HG03469 (cell line): ENCODE measurements at regions not wholly inside any gene's neighbourhood (a gene's known extent, or its start where the extent isn't known, plus 50 kb on each side); places are given as distances from the start of the nearest gene placed in this dataset.
"Not testable (repeated sequence)": the region's sequence is repeated elsewhere in the genome, so short reads cannot be mapped to it uniquely, and the experiment has no call there.

Source experiments
- ATAC-seq: cut with Tn5 transposase; IDR thresholded peaks from one replicate; pipeline ENCODE4 v1.9.1; 2021; ENCODE audit warnings: mild to moderate bottlenecking, moderate library complexity, moderate number of reproducible peaks; ENCODE audit not compliant: unreplicated experiment

DNA sequence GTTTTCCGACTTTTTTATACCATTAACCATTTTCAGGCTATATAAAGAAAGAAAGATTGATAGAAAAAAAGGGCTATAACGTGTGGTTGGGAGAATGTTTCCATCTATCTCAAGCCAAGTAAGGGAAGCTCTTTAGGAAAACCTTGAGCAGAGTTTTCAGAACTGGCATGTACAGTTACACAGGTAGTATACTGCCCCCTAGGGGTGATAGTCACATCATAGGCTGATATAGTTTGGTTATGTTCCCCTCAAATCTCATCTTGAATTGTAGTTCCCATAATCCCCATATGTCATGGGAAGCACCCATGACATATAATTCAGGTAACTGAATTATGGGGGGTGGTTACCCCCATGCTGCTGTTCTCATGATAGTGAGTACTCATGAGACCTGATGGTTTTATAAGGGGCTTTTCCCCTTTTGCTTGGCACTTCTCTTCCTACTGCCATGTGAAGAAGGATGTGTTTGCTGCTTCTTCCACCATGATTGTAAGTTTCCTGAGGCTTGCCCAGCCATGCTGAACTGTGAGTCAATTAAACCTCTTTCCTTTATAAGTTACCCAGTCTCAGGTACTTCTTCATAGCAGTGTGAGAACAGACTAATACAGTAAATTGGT lies 186.8 kb downstream of the TMA16 start:
- peak; percentile 82 for ATAC-seq

DNA sequence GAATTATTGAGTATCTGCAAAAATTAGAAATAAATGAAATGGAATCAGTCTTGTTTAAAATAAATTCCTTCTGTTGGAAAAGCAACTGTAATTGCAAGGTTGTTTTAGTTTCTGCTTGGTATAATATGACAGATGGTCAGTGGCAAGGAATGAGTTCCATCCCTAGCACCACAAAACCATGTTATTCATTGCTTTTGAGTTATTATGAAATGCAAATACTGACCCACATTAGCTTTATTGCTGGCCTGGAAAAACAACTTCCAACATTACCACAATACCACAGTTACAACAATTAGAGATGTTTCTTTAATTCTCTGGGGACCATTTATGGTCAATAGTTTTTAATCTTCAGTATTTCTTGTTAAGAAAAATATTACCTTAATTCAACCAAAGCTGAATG lies 194.4 kb downstream of the TMA16 start:
- no peak for ATAC-seq

DNA sequence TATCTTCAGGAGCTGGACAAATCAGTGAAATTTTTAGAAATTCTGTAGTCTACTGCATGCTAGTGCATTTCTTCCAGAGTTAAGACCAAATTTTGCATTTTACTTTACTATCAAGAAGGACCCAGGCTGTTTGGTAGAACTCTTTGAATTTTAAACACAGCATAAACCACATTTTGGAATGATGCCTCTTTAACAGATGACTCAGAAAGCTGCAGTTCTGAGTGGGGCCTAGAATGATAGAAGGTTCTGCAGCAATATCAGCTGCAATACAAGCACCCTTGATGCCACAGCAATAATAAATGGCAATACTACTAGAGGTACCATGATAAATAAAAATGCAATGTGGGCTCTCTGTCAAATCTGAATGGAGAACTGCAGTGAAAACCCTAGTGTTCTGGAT lies 198.7 kb downstream of the TMA16 start:
- ATAC-seq: no peak

DNA sequence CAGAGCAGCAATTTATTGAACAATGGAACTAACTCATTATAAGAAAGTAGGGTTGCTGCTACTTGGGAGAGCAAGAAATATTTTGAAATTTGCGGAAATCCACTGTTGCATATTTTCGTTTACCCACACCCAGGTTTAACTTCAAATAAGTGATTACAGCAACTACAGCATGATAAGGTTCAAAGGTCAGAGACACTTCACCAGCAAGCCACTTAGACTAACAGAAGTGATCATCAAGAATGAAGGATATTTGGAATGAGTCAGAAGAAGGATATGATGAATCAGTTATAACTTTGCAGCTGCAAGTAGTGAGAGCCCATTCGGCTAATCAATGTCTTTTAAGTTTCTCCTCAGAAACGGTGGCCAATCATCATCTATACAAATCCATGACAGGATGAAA lies 199.3 kb downstream of the TMA16 start:
- ATAC-seq: no peak

DNA sequence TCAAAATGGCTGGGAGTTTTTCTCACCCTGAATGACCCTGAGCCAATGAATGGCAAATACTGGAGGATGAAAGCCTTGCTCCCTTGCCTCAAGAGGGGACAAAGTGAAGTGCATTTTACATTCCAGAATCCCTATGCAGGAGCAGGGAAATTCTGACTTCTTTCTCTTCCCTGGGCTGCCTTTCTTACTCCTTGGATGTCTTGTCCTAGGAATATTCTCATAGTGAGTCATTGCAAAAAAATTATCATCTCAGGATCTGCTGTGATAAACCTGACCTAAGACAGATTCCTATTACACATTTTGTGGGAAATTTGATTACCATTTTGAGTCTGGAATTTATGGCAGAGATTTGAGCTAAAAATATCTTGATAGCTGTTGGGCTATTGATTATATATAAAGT lies 199.9 kb downstream of the TMA16 start:
- ATAC-seq: no peak

DNA sequence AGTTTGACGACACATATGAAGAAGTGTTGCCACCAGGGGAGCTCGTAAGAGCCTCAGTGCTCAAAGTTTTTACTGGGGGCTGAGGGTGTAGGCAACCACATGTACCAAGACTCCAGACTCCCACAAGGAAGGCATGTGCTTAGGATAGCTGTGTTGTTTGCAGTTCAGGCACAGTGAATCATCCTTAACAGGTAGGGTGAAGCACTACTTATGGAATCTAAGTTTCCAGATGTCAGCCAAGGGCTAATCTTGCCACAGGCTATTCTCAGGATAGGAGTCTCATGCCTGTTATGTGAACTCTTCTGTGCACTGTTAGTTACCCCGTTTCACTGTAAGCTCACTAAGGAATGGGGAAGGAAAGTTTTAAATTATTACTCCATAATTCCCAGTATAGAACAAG lies 202.6 kb downstream of the TMA16 start:
- ATAC-seq: no peak

DNA sequence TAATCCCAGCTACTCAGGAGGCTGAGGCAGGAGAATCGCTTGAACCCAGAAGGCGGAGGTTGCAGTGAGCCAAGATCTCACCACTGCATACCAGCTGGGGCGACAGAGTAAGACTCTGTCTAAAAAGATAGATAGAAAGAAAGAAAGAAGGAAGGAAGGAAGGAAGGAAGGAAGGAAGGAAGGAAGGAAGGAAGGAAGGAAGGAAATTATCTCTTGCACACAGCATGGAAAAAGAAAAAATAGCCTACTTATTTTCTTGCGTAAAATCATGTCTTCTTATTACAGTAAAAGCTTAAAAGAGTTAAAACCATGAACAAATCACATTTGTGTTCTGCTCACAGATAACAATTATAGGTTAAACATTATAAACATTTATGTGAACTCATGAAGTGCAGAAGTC lies 205.9 kb downstream of the TMA16 start:
- ATAC-seq: not testable (repeated sequence)

DNA sequence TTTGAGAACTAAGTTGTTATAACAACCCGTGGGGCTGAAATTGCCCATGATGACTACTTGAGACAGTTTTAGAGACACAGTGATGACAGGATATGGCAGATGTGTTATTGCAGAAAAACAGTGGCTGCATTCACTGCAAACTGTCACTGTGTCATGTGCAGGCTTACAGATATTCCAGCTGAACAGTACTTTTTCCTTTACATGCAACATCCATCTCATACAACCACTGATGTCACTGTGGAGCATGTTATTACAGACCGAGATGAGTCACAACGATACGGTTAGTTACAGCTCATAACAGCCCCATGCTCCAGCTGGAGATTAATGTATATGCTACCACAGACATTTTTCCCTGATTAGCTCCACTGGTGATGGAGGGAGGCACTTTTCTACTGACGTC lies 207.4 kb downstream of the TMA16 start:
- ATAC-seq: peak; percentile 92

DNA sequence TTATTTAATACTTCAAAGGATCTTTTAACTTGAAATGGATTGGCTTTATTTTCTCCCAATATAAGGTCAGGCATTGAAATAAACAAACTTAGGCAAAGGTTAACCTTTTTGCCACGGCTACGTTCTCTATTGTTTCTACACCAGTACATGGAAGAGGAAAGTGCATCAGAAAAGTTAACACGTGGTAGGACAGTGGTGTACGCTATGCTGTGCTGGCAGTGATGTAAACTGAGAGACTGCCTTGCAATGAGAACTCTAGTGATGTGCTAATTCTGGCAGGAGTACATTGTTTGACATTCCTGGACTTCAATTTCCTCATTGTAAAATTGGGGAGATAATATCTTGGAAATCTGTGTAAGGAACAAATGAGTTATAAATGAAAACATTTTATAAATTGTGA lies 208.2 kb downstream of the TMA16 start:
- no peak for ATAC-seq

DNA sequence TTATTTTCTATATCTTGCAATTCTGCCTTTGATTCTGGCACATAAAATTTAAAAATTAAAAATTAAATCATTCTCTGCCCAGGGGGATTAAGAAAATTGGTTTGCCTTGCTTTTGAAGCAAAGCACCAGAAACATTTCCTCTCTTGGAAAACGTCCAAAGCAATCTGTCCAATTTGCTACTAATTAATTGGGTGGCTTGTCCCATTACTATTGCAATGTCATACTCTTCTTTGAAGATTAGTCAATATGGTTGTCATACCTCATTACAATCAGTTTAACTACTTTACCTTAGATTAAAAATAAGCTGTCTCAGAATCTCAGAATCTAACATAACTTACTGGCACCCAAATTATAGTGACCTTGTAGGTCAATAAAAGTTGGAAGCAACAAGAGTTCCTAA lies 208.8 kb downstream of the TMA16 start:
- ATAC-seq: no peak

DNA sequence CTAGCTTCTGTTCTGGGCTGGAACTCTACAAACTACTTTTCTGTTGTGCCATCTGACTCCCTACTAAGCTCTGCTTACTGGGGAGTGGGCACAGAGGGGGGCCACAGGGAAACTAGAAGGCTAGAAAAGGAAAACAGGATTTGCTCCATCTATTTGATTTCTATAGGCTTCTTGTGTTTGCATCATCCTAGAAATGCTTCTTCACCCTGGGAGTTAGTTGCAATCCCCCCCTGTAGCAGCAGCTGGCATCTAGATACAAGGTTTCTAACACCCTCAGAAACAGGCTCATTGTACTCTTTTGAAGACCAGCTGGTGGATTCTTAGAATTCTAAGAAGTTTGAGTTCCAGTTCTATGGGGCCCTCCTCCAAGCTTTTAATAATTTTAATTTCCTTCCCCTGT lies 213.4 kb downstream of the TMA16 start:
- no peak for ATAC-seq

DNA sequence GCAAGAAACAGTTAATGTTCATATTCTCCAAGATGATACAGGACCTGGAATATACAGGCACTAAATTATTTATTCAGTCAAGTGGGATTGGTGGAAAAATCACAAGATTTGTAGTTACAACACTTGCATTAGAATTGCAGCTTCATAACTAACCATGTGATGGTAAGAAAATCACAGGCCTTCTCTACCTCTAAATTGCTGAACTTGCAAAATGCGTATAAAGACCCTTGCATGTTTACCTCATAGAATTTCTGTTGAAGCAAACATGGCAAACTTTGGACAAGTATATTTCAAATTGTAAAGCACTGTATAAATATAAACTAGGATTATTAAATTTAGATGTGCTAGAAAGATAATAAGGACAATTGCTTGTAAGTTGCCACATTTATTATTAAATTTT lies 215.1 kb downstream of the TMA16 start:
- ATAC-seq: no peak

DNA sequence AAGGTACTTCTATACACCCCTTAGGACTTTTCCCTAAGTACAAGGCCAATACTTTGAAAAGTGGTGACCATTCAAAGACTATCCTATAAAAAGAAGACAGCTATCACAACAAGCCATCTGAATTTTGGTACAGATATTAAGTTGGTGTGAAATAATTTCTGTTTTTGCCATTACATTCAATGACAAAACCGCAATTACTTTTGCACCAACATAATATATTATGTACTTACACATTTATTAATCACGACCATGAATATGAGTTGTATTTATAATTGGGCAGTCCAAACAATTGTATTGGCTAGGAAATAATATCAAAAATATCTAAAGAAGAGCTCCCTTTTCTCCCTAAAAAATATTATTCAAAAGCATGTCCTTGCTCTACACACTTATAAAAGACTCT lies 215.7 kb downstream of the TMA16 start:
- ATAC-seq: no peak

DNA sequence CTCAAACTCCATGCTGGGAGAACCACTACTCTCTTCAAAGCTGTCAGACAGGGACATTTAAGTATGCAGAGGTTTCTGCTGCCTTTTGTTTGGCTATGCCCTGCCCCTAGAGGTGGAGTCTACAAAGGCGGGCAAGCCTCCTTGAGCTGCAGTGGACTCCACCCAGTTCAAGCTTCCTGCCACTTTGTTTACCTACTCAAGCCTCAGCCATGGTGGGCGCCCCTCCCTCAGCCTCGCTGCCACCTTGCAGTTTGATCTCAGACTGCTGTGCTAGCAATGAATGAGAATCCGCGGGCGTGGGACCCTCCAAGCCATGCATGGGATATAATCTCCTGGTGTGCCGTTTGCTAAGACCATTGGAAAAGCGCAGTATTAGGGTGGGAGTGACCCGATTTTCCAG lies 230.0 kb downstream of the TMA16 start:
- ATAC-seq: not testable (repeated sequence)

DNA sequence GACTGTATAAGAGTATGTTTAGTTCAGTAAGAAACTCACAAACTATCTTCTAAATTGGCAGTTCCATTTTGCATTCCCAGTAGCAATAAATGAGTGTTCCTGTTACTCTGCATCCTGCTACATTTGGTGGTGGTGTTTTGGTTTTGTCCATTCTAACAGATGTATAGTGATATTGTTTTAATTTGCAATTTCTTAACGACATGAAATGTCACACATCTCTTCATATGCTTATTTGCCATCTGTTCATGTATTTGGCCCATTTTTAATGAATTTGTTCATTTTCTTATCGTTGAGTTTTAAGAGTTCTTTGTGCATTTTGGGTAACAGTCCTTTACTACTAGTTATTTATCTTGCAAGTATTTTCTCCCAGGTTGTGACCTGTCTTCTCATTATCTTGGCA lies 232.2 kb downstream of the TMA16 start:
- no peak for ATAC-seq

DNA sequence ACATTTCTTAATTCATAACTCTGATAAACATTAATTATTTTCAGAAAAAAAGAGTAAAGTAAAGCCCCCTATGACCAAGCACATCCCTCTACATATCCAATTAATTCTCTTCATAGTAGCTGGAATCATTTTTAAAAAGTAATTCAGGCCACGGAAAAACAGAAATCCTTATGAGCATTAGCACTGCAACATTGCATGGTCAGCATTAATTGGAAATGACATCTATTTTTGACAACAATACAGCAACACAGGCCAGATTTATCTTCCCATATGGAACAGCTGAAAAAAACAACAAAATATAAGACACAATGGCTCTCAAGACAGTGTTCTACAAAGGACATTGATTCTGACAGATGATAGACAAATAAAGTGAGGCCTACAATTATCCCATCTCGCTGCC lies 236.6 kb downstream of the TMA16 start:
- no peak for ATAC-seq

DNA sequence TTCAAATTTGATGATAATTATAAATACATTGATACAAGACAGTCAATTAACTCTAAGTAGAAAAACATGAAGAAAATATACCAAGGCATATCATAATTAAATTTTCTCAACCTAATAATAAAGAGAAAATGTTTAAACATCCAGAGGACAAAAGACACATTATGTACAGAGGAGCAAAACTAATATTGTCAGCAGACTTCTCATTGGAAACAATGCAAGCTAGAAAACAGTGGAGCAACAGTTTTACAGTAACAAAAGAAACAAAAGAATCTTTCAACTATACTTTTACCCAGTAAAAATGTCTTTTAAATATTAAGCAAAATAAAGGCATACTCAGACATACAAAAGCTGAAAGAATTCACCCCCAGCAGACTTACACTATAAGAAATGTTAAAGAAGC lies 238.0 kb downstream of the TMA16 start:
- no peak for ATAC-seq

DNA sequence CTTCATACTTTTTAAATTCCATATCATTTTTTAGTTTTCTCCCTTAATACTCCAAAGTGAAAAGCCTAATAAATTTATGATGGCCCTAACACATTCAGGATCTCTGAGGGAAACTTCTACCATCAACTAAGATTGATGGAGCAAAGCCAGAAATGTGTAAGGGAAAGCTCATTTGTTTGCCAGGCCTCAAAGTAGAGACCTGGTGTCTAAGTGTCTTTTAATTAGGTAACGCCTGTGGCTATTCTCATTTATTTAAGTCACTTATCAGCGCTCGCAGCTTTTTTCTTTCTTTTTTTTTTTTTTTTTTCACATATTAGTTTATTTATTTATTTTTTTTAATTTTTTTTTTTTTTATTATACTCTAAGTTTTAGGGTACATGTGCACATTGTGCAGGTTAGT lies 242.4 kb downstream of the TMA16 start:
- no peak for ATAC-seq

DNA sequence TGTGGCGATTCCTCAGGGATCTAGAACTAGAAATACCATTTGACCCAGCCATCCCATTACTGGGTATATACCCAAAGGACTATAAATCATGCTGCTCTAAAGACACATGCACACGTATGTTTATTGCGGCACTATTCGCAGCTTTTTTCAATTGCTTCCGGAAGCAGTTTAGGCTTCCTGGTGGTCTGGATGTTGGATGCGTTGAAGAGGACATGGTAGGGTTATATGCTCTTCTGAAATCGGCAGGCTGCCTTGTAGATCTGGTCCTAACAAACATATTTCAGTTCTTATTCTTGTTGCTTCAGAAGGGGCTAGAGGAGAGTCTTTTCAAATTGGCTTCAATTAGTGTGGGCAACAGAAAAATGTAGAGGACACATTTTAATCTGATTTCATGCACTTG lies 243.4 kb downstream of the TMA16 start:
- not testable (repeated sequence) for ATAC-seq

DNA sequence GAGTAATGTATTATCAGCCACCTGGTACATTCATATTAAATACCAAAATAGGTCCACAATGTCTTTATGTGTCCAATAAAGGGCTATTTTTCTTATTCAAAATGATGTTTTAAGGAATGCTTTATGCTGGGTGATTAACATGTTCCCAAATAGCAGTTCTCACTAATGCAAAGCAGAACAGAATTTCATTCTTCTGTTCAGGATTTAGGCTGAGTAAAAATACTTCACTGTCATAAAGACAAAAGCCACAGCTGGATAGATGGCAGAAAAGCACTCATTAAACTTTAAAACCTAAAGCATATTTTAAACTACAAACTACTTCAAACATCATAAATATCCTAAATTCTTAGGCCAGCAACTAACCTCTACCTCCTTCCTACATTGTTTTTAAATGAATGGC lies 244.0 kb downstream of the TMA16 start:
- no peak for ATAC-seq

DNA sequence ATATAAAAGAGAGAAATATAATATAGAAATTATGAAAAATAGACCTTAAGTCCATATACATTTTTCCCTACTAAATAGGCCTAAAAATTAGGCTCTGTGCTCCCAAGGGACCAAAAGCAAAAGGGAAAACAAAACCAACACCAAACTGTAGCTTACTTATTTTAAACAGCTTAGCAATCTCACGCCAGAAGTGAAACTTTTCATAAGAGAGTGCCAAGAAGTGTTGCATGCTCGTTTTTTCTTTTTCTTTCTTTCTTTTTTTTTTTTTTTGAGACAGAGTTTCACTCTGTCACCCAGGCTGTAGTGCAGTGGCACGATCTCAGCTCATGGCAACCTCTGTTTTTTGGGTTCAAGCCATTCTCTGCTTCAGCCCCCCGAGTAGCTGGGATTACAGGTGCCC lies 250.4 kb downstream of the TMA16 start:
- peak; percentile 96 for ATAC-seq

DNA sequence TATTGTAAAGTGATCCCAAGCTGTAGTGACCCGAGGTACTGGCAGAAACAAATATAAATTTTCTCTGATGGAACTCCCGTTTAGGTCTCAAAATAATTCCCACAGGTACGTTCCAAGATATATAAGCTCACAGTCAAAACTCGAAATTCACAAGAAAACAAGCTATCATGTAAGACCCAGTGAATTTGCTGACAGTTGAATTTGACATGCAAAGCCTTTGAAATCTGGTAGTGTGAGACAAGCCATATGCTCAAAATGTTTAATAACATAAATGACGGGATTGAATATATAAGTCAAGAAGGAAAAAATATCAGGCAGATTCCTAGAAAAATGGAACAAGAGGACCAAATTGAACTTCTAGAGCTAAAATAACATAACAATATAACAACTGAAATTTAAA lies 252.8 kb downstream of the TMA16 start:
- no peak for ATAC-seq

DNA sequence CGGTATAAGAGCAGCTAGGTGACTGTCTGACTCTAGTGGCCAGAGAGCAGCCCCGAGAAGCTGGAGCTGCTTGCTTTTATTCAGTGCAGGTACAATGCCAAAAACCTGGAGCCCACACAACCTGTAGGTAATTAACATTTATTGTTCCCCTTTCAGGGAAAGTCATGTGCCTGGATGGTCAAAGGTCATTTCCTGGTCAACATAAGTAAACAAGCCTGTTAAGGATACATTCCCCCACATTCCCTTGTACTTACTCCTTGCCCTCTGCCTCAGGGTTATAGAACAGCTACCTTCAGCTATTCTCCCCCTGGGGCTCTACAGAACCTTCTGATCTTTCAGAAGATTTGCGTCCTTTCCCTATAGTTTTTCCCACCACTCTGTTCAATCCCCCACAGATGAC lies 253.4 kb downstream of the TMA16 start:
- ATAC-seq: no peak

DNA sequence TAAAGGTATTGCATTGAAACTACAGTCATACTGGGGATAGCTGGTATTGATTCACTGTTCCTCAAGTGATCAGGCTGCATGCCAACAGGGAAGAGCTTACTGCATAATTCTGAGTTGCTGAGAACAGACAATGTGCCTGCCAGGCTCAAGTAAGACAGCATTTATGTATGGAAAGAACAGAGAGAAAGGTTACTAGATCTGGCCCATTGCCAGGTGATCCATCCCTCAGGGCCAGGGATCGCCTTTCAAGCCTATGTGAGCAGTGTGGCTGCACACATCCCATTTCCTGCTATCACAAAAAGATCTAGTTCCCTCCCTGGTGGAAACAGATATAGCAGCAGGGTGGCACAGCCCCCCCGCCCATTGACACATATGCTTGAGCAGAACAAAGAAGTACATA lies 254.0 kb downstream of the TMA16 start:
- no peak for ATAC-seq
